Mammary epithelial cell (primary cell): ENCODE measurements at regions not wholly inside any gene's neighbourhood (a gene's known extent, or its start where the extent isn't known, plus 50 kb on each side); places are given as distances from the start of the nearest gene placed in this dataset.

Experiments used
- CTCF ChIP-seq, 2 donors: IDR thresholded peaks in 1 of 2; conservative IDR thresholded peaks in 1 of 2; 2 replicates each; pipeline ENCODE4 v1.5.1; 2011 to 2012; ENCODE audit warnings: inconsistent platforms in 2 of 2, low read length in 2 of 2, mild to moderate bottlenecking in 2 of 2, control low read depth in 1 of 2, low read depth in 1 of 2; ENCODE audit not compliant: insufficient read depth in 1 of 2; ENCODE audit errors: extremely low read depth in 1 of 2
- EZH2 ChIP-seq: IDR thresholded peaks from 2 replicates; pipeline ENCODE4 v1.6.1; 2012; ENCODE audit warnings: low read length, inconsistent platforms, borderline replicate concordance

- TF ChIP-seq CTCF (conservative IDR thresholded peaks at IDR 0.05 in 1 of 2, IDR thresholded peaks at IDR 0.05 in 1 of 2; ENCODE audit: extremely low read depth in 1 of 2, insufficient read depth in 1 of 2, low read depth in 1 of 2, low read length in 2 of 2) (peak in 1 of 2 donors; percentile 7), EZH2 (no peak)
Observed at GRCh38 chr2:10234013-10234306, 68.7 kb upstream of the HPCAL1 start.
